Liver (tissue), 8 donors: ENCODE measurements at regions not wholly inside any gene's neighbourhood (a gene's known extent, or its start where the extent isn't known, plus 50 kb on each side); places are given as distances from the start of the nearest gene placed in this dataset.

Experiments used
- DNase-seq: peaks from one replicate; pipeline ENCODE4 v3.0.0-alpha.2; 2017; ENCODE audit warnings: low spot score
- H3K27ac ChIP-seq, 2 donors: one replicate each; pipeline ENCODE4 v1.7.0; 2013; ENCODE audit warnings: inconsistent platforms in 2 of 2, low read length in 2 of 2, control low read depth in 1 of 2, low read depth in 1 of 2, mild to moderate bottlenecking in 1 of 2
- H3K27me3 ChIP-seq, 4 donors: one replicate each; pipeline versions ENCODE4 v1.6.1 to v1.7.0; 2013; ENCODE audit warnings: low read length in 3 of 4, inconsistent platforms in 1 of 4, mild to moderate bottlenecking in 1 of 4, moderate library complexity in 1 of 4; ENCODE audit not compliant: control insufficient read depth in 4 of 4, insufficient read depth in 4 of 4
- H3K36me3 ChIP-seq, 4 donors: one replicate each; pipeline versions ENCODE4 v1.6.1 to v1.7.0; 2013; ENCODE audit warnings: low read length in 3 of 4, mild to moderate bottlenecking in 3 of 4, low read depth in 1 of 4, moderate library complexity in 1 of 4; ENCODE audit not compliant: control insufficient read depth in 4 of 4, insufficient read depth in 3 of 4
- H3K4me1 ChIP-seq, 4 donors: one replicate each; pipeline versions ENCODE4 v1.6.1 to v1.7.0; 2013; ENCODE audit warnings: low read length in 3 of 4, mild to moderate bottlenecking in 3 of 4, moderate library complexity in 1 of 4; ENCODE audit not compliant: control insufficient read depth in 4 of 4, insufficient read depth in 4 of 4
- H3K4me3 ChIP-seq, 3 donors: one replicate each; pipeline versions ENCODE4 v1.6.1 to v1.7.0; 2013; ENCODE audit warnings: low read length in 3 of 3, control low read depth in 1 of 3, low read depth in 1 of 3, mild to moderate bottlenecking in 1 of 3
- H3K9ac ChIP-seq, 2 donors: one replicate each; pipeline ENCODE4 v1.7.0; 2013; ENCODE audit warnings: low read length in 2 of 2, mild to moderate bottlenecking in 2 of 2, moderate library complexity in 2 of 2, control low read depth in 1 of 2, low read depth in 1 of 2
- H3K9me3 ChIP-seq, 4 donors: one replicate each; pipeline versions ENCODE4 v1.6.1 to v1.7.0; 2013; ENCODE audit warnings: low read length in 3 of 4; ENCODE audit not compliant: control insufficient read depth in 4 of 4
- ATF3 ChIP-seq: IDR thresholded peaks from 2 replicates; pipeline ENCODE4 v1.6.1; 2016; ENCODE audit warnings: antibody characterized with exemption
- CTCF ChIP-seq: fragments of 150-350 bp; IDR thresholded peaks from 2 replicates; pipeline ENCODE4 v1.5.1; 2017; ENCODE audit warnings: improper control_type of control experiment, low read depth, low read length; ENCODE audit not compliant: missing input control
- EGR1 ChIP-seq, 2 donors: IDR thresholded peaks; 2 replicates each; pipeline ENCODE4 v1.6.1; 2016 to 2018; ENCODE audit warnings: antibody characterized with exemption in 2 of 2, low read depth in 2 of 2
- FOXA1 ChIP-seq: IDR thresholded peaks from 2 replicates; pipeline ENCODE4 v1.6.1; 2016; ENCODE audit warnings: antibody characterized with exemption
- FOXA2 ChIP-seq: IDR thresholded peaks from 2 replicates; pipeline ENCODE4 v1.6.1; 2016; ENCODE audit warnings: antibody characterized with exemption
- GABPA ChIP-seq, 2 donors: IDR thresholded peaks in 1 of 2; conservative IDR thresholded peaks in 1 of 2; 2 replicates each; pipeline ENCODE4 v1.6.1; 2016; ENCODE audit warnings: antibody characterized with exemption in 2 of 2, mild to moderate bottlenecking in 1 of 2, moderate library complexity in 1 of 2
- HNF4A ChIP-seq, 2 donors: conservative IDR thresholded peaks; 2 replicates each; pipeline ENCODE4 v1.6.1; 2016; ENCODE audit warnings: antibody characterized with exemption in 2 of 2, mild to moderate bottlenecking in 2 of 2
- HNF4G ChIP-seq: IDR thresholded peaks from 2 replicates; pipeline ENCODE4 v1.6.1; 2016; ENCODE audit warnings: antibody characterized with exemption
- JUND ChIP-seq, 2 donors: IDR thresholded peaks; 2 replicates each; pipeline ENCODE4 v1.6.1; 2016; ENCODE audit warnings: antibody characterized with exemption in 2 of 2
- MAX ChIP-seq: IDR thresholded peaks from 2 replicates; pipeline ENCODE4 v1.6.1; 2016; ENCODE audit warnings: antibody characterized with exemption
- NR2F2 ChIP-seq: IDR thresholded peaks from 2 replicates; pipeline ENCODE4 v1.6.1; 2016; ENCODE audit warnings: antibody characterized with exemption
- RAD21 ChIP-seq, 2 donors: IDR thresholded peaks; 2 replicates each; pipeline ENCODE4 v1.6.1; 2016; ENCODE audit warnings: antibody characterized with exemption in 2 of 2, mild to moderate bottlenecking in 2 of 2
- REST ChIP-seq: IDR thresholded peaks from 2 replicates; pipeline ENCODE4 v1.6.1; 2016; ENCODE audit warnings: antibody characterized with exemption, mild to moderate bottlenecking
- RXRA ChIP-seq, 2 donors: IDR thresholded peaks; 2 replicates each; pipeline ENCODE4 v1.6.1; 2017 to 2018; ENCODE audit warnings: antibody characterized with exemption in 2 of 2, mild to moderate bottlenecking in 1 of 2
- SP1 ChIP-seq: IDR thresholded peaks from 2 replicates; pipeline ENCODE4 v1.6.1; 2018; ENCODE audit warnings: antibody characterized with exemption, mild to moderate bottlenecking
- TAF1 ChIP-seq: conservative IDR thresholded peaks from 2 replicates; pipeline ENCODE4 v1.6.1; 2016; ENCODE audit warnings: antibody characterized with exemption, mild to moderate bottlenecking
- YY1 ChIP-seq: IDR thresholded peaks from 2 replicates; pipeline ENCODE4 v1.6.1; 2016; ENCODE audit warnings: antibody characterized with exemption, mild to moderate bottlenecking
- ZBTB33 ChIP-seq: IDR thresholded peaks from 2 replicates; pipeline ENCODE4 v1.6.1; 2016; ENCODE audit warnings: antibody characterized with exemption
- WGBS: extraction: QIAGEN DNeasy Blood & Tissue Kit; methylation state at CpG from one replicate; pipeline ENCODE4 v1.1.7; 2013; 5-methylcytosine and 5-hydroxymethylcytosine counted together
- donor health status: healthy.
- donor health status: healthy.
- donor health status: healthy.
- donor health status: healthy.
- donor health status: healthy.

GRCh38 chr5:15010936-15011335 lies 139.4 kb upstream of the ANKH start:
- Histone ChIP-seq H3K27ac (no peak overlapping the region), H3K36me3 (no peaks in the 10 kb centered on the region), H3K4me1 (peaks cover 1 to 28% (median 17%) of the 10 kb centered on the region in 4 donors), H3K27me3 (no peaks in the 10 kb centered on the region), H3K9me3 (no peaks in the 10 kb centered on the region), H3K4me3 (no peak overlapping the region), H3K9ac (no peak overlapping the region)
- WGBS, result 87% methylated on average over 4 of the region's 4 CpGs
- DNase-seq, result no peak
- no peak for TF ChIP-seq GABPA (IDR thresholded peaks at IDR 0.05 in 1 of 2, conservative IDR thresholded peaks at IDR 0.05 in 1 of 2)
- no peak for TF ChIP-seq RAD21 (IDR thresholded peaks at IDR 0.05)
- TF ChIP-seq TAF1, result no peak
- TF ChIP-seq SP1, result no peak
- no peak for TF ChIP-seq MAX
- no peak for TF ChIP-seq ATF3
- no peak for TF ChIP-seq HNF4G
- no peak for TF ChIP-seq ZBTB33
- TF ChIP-seq HNF4A (conservative IDR thresholded peaks at IDR 0.05), result no peak
- no peak for TF ChIP-seq YY1
- TF ChIP-seq FOXA1, result no peak
- no peak for TF ChIP-seq NR2F2
- no peak for TF ChIP-seq FOXA2
- TF ChIP-seq EGR1 (IDR thresholded peaks at IDR 0.05; ENCODE audit: low read depth in 2 of 2), result no peak
- no peak for TF ChIP-seq JUND (IDR thresholded peaks at IDR 0.05)
- TF ChIP-seq CTCF, result no peak
- no peak for TF ChIP-seq REST

- WGBS, result 14% methylated on average over 3 of the region's 3 CpGs
- peak overlapping the region in 1 of 2 donors; percentile 51 for H3K9ac ChIP-seq
- H3K4me3 ChIP-seq, result no peak overlapping the region
- H3K36me3 ChIP-seq, result no peaks in the 10 kb centered on the region
- no peak for DNase-seq
- no peaks in the 10 kb centered on the region for H3K9me3 ChIP-seq
- peaks cover 0 to 25% (median 13%) of the 10 kb centered on the region in 4 donors for H3K4me1 ChIP-seq
- peak overlapping the region; percentile 91 to 94 for H3K27ac ChIP-seq
- H3K27me3 ChIP-seq, result no peaks in the 10 kb centered on the region
- TF ChIP-seq HNF4G, result peak; percentile 86
- TF ChIP-seq FOXA1, result peak; percentile 75
- no peak for TF ChIP-seq CTCF
- peak; percentile 88 for TF ChIP-seq REST
- TF ChIP-seq RXRA (IDR thresholded peaks at IDR 0.05), result peak; percentile 77 to 82
- TF ChIP-seq SP1, result peak; percentile 99
- peak; percentile 83 for TF ChIP-seq ATF3
- peak; percentile 90 to 92 for TF ChIP-seq HNF4A (conservative IDR thresholded peaks at IDR 0.05)
- no peak for TF ChIP-seq EGR1 (IDR thresholded peaks at IDR 0.05; ENCODE audit: low read depth in 2 of 2)
- TF ChIP-seq YY1, result peak; percentile 78
- peak; percentile 70 for TF ChIP-seq NR2F2
These were observed 137.8 kb upstream of the ANKH start for GRCh38 chr5:15009420-15009819.
